ENCODE measurements at regions not wholly inside any gene's neighbourhood (a gene's known extent, or its start where the extent isn't known, plus 50 kb on each side); places are given as distances from the start of the nearest gene placed in this dataset.

- H3K27ac Mint-ChIP-seq = no peak overlapping the region
- no peaks in the 10 kb centered on the region for H3K4me1 Mint-ChIP-seq (ENCODE audit: low read depth)
- no peak overlapping the region for H3K4me3 Mint-ChIP-seq
- no peaks in the 10 kb centered on the region for H3K9me3 Mint-ChIP-seq
- no peaks in the 10 kb centered on the region for H3K36me3 Mint-ChIP-seq (ENCODE audit: low read depth)
- H3K27me3 Mint-ChIP-seq (ENCODE audit: low read depth) = no peaks in the 10 kb centered on the region
These were observed 1206.4 kb upstream of the ADGRL4 start for GRCh38 chr1:80212948-80213347.

- Mint-ChIP-seq H3K27me3 (ENCODE audit: low read depth) (no peaks in the 10 kb centered on the region), H3K36me3 (ENCODE audit: low read depth) (no peaks in the 10 kb centered on the region), H3K9me3 (peaks cover 3% of the 10 kb centered on the region)
These were observed 1205.3 kb upstream of the ADGRL4 start for GRCh38 chr1:80211691-80212380.

GRCh38 chr1:80202118-80202517 lies 1195.6 kb upstream of the ADGRL4 start:
- H3K27me3 Mint-ChIP-seq (ENCODE audit: low read depth) = no peaks in the 10 kb centered on the region
- no peak overlapping the region for H3K27ac Mint-ChIP-seq
- no peaks in the 10 kb centered on the region for H3K4me1 Mint-ChIP-seq (ENCODE audit: low read depth)
- no peak overlapping the region for H3K4me3 Mint-ChIP-seq
- H3K36me3 Mint-ChIP-seq (ENCODE audit: low read depth) = no peaks in the 10 kb centered on the region
- H3K9me3 Mint-ChIP-seq = no peaks in the 10 kb centered on the region

More at GRCh38 chr1:80211691-80212380, 1205.3 kb upstream of the ADGRL4 start:
- Mint-ChIP-seq H3K4me1 (ENCODE audit: low read depth) (no peaks in the 10 kb centered on the region), H3K27ac (no peak overlapping the region), H3K4me3 (no peak overlapping the region)

GRCh38 chr1:80194221-80194620 lies 1187.7 kb upstream of the ADGRL4 start:
- no peak overlapping the region for H3K4me3 Mint-ChIP-seq
- no peaks in the 10 kb centered on the region for H3K9me3 Mint-ChIP-seq
- no peaks in the 10 kb centered on the region for H3K27me3 Mint-ChIP-seq (ENCODE audit: low read depth)
- H3K36me3 Mint-ChIP-seq (ENCODE audit: low read depth) = no peaks in the 10 kb centered on the region
- H3K4me1 Mint-ChIP-seq (ENCODE audit: low read depth) = no peaks in the 10 kb centered on the region
- no peak overlapping the region for H3K27ac Mint-ChIP-seq

- H3K4me1 Mint-ChIP-seq (ENCODE audit: low read depth) = no peaks in the 10 kb centered on the region
- H3K27me3 Mint-ChIP-seq (ENCODE audit: low read depth) = no peaks in the 10 kb centered on the region
- H3K27ac Mint-ChIP-seq = no peak overlapping the region
- H3K9me3 Mint-ChIP-seq = peaks cover 6% of the 10 kb centered on the region
- no peaks in the 10 kb centered on the region for H3K36me3 Mint-ChIP-seq (ENCODE audit: low read depth)
- H3K4me3 Mint-ChIP-seq = no peak overlapping the region
These were observed 1174.9 kb upstream of the ADGRL4 start for GRCh38 chr1:80181418-80181817.

DNA sequence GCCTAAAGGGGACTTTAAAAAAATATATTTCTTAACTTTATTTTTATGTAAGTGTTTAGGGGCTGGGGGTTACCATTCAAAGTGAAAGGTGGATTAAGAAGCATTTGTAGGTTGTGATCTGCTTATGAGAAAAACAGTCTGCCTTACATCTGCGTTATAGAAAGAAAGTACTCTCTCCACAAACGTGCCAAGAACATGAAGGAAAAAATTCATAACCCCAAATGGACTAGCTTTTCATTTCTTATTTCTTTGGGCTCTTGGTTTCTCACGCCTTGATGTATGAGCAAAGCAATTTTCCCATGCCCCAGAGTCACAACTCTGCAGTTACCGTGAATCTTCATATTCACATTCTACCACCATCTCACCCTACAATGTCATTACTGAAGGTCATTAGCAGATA lies 1165.1 kb upstream of the ADGRL4 start:
- H3K27ac Mint-ChIP-seq = no peak overlapping the region
- H3K9me3 Mint-ChIP-seq = no peaks in the 10 kb centered on the region
- H3K36me3 Mint-ChIP-seq (ENCODE audit: low read depth) = no peaks in the 10 kb centered on the region
- no peak overlapping the region for H3K4me3 Mint-ChIP-seq
- no peaks in the 10 kb centered on the region for H3K4me1 Mint-ChIP-seq (ENCODE audit: low read depth)
- no peaks in the 10 kb centered on the region for H3K27me3 Mint-ChIP-seq (ENCODE audit: low read depth)

GRCh38 chr1:80170811-80171485 lies 1164.4 kb upstream of the ADGRL4 start:
- Mint-ChIP-seq H3K36me3 (ENCODE audit: low read depth) (no peaks in the 10 kb centered on the region), H3K27ac (no peak overlapping the region), H3K9me3 (no peaks in the 10 kb centered on the region), H3K27me3 (ENCODE audit: low read depth) (no peaks in the 10 kb centered on the region), H3K4me3 (no peak overlapping the region), H3K4me1 (ENCODE audit: low read depth) (no peaks in the 10 kb centered on the region)

- Mint-ChIP-seq H3K36me3 (ENCODE audit: low read depth) (no peaks in the 10 kb centered on the region), H3K4me1 (ENCODE audit: low read depth) (no peaks in the 10 kb centered on the region), H3K9me3 (peaks cover 10% of the 10 kb centered on the region), H3K27ac (no peak overlapping the region), H3K4me3 (no peak overlapping the region), H3K27me3 (ENCODE audit: low read depth) (no peaks in the 10 kb centered on the region)
These were observed 1157.6 kb upstream of the ADGRL4 start for GRCh38 chr1:80164150-80164549.

DNA sequence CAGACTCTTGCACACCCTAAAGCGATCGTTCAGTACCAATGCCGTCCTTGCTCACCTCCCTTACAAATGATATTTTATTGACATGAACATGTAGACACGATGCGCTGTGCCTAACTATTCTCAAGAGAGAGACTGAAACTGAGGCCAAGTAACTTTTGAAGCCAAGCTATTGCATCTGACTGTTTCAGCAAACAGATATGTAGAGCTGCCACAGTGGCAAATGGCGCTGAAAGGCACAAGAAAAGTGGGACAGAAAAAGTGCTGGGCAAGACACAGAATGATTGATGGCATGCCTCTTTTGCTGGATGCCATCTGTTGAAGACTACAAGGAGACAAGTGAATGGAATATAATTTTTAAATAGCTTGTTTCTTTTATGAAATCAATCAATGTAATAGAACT lies 1157.2 kb upstream of the ADGRL4 start:
- no peaks in the 10 kb centered on the region for H3K27me3 Mint-ChIP-seq (ENCODE audit: low read depth)
- no peak overlapping the region for H3K27ac Mint-ChIP-seq
- no peaks in the 10 kb centered on the region for H3K36me3 Mint-ChIP-seq (ENCODE audit: low read depth)
- no peak overlapping the region for H3K4me3 Mint-ChIP-seq
- H3K4me1 Mint-ChIP-seq (ENCODE audit: low read depth) = no peaks in the 10 kb centered on the region
- H3K9me3 Mint-ChIP-seq = peaks cover 10% of the 10 kb centered on the region

GRCh38 chr1:80158771-80159170 lies 1152.2 kb upstream of the ADGRL4 start:
- Mint-ChIP-seq H3K27ac (no peak overlapping the region), H3K9me3 (peaks cover 14% of the 10 kb centered on the region), H3K4me3 (no peak overlapping the region), H3K27me3 (ENCODE audit: low read depth) (no peaks in the 10 kb centered on the region), H3K4me1 (ENCODE audit: low read depth) (no peaks in the 10 kb centered on the region), H3K36me3 (ENCODE audit: low read depth) (no peaks in the 10 kb centered on the region)

GRCh38 chr1:80158266-80158665 lies 1151.7 kb upstream of the ADGRL4 start:
- Mint-ChIP-seq H3K36me3 (ENCODE audit: low read depth) (no peaks in the 10 kb centered on the region), H3K27ac (no peak overlapping the region), H3K4me3 (no peak overlapping the region), H3K27me3 (ENCODE audit: low read depth) (no peaks in the 10 kb centered on the region), H3K4me1 (ENCODE audit: low read depth) (no peaks in the 10 kb centered on the region), H3K9me3 (peaks cover 16% of the 10 kb centered on the region)

DNA sequence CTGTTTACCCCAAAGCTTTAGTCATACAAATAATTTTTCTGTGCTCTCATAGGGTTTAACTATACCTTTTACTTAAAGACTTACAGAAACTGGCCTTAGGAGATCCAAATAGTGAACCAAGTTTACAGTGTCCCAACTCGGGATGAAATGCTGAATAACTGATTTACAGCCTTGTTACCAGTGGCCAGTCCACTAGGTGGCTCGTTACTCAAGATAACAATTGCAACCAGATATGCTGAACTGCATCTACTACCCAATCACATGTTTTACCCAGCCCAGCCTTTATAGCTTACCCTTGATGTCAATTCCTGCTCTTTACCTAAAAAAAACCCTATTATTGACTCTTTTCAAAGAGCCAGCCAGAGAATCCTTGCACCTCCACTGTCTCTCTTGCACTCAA lies 1148.8 kb upstream of the ADGRL4 start:
- H3K4me3 Mint-ChIP-seq = no peak overlapping the region
- no peak overlapping the region for H3K27ac Mint-ChIP-seq
- H3K4me1 Mint-ChIP-seq (ENCODE audit: low read depth) = no peaks in the 10 kb centered on the region
- H3K27me3 Mint-ChIP-seq (ENCODE audit: low read depth) = no peaks in the 10 kb centered on the region
- H3K9me3 Mint-ChIP-seq = peaks cover 26% of the 10 kb centered on the region
- H3K36me3 Mint-ChIP-seq (ENCODE audit: low read depth) = no peaks in the 10 kb centered on the region

DNA sequence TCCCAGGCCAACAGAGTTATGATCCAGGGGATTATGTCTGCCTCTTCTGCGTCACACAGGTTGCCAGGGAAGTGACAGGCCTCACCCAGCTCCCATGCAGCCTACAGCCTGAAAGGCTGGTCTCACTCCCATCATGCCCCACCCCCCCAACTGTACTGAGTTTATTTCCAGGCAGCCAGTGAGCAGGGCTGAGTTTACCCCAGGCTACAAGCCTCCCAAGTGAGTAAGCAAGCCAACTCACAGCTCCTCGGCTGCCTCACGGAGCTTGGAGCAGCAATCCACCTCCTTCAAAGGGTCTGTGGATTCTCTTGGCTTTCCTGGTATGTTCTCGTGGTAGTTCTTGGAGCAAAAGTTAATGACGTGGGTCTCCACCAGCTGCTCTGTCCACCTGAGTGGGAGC lies 1147.6 kb upstream of the ADGRL4 start:
- no peaks in the 10 kb centered on the region for H3K4me1 Mint-ChIP-seq (ENCODE audit: low read depth)
- H3K27ac Mint-ChIP-seq = no peak overlapping the region
- peaks cover 18% of the 10 kb centered on the region for H3K9me3 Mint-ChIP-seq
- H3K36me3 Mint-ChIP-seq (ENCODE audit: low read depth) = no peaks in the 10 kb centered on the region
- no peak overlapping the region for H3K4me3 Mint-ChIP-seq
- no peaks in the 10 kb centered on the region for H3K27me3 Mint-ChIP-seq (ENCODE audit: low read depth)

- no peaks in the 10 kb centered on the region for H3K27me3 Mint-ChIP-seq (ENCODE audit: low read depth)
- no peaks in the 10 kb centered on the region for H3K4me1 Mint-ChIP-seq (ENCODE audit: low read depth)
- H3K9me3 Mint-ChIP-seq = peaks cover 18% of the 10 kb centered on the region
- H3K36me3 Mint-ChIP-seq (ENCODE audit: low read depth) = no peaks in the 10 kb centered on the region
- no peak overlapping the region for H3K4me3 Mint-ChIP-seq
- no peak overlapping the region for H3K27ac Mint-ChIP-seq
These were observed 1147.2 kb upstream of the ADGRL4 start for GRCh38 chr1:80153762-80154161.

GRCh38 chr1:80143361-80143760 lies 1136.8 kb upstream of the ADGRL4 start:
- no peaks in the 10 kb centered on the region for H3K4me1 Mint-ChIP-seq (ENCODE audit: low read depth)
- H3K27ac Mint-ChIP-seq = no peak overlapping the region
- H3K27me3 Mint-ChIP-seq (ENCODE audit: low read depth) = no peaks in the 10 kb centered on the region
- no peaks in the 10 kb centered on the region for H3K36me3 Mint-ChIP-seq (ENCODE audit: low read depth)
- peaks cover 42% of the 10 kb centered on the region for H3K9me3 Mint-ChIP-seq
- H3K4me3 Mint-ChIP-seq = no peak overlapping the region

Measured in T-helper 1 cell treated with Interleukin-12 subunit alpha and Interleukin-12 subunit beta and Interleukin-4 antibody, amounts not matched to agents 30 μg/mL and 1 μg/mL, for 36 hours (primary cell).